MCF 10A (cell line): ENCODE measurements at regions not wholly inside any gene's neighbourhood (a gene's known extent, or its start where the extent isn't known, plus 50 kb on each side); places are given as distances from the start of the nearest gene placed in this dataset.

ENCODE experiments used
- BruUV-seq: library from RNA; stranded (reverse); fragments of 400-500 nt; replicated peaks from 2 replicates; lab custom pipeline; 2021; lab: Mats Ljungman, UMichigan
- CTCF ChIA-PET: fragments of 300-600 bp; sonication (Branson Sonifier 250); formaldehyde crosslinking; extraction: SDS; loops from one replicate; lab custom pipeline; 2021; ENCODE audit warnings: antibody characterized with exemption, inconsistent platforms; lab: Yijun Ruan, JAX
- POLR2A ChIA-PET: fragments of 300-600, 350-650 bp; sonication (Branson Sonifier 250); formaldehyde crosslinking; extraction: SDS; loops from one replicate; lab custom pipeline; 2020; ENCODE audit warnings: antibody characterized with exemption, inconsistent platforms; lab: Yijun Ruan, JAX
- DNase-seq: peaks from one replicate; pipeline ENCODE4 v3.0.0-alpha.2; 2018; ENCODE audit not compliant: unreplicated experiment
- H3K27ac Mint-ChIP-seq: one replicate; pipeline ENCODE4 v1.8.0; 2022; ENCODE audit warnings: mild to moderate bottlenecking, low read depth, mixed read lengths; ENCODE audit not compliant: unreplicated experiment
- H3K27me3 Mint-ChIP-seq: one replicate; pipeline ENCODE4 v1.8.0; 2022; ENCODE audit warnings: mixed read lengths; ENCODE audit not compliant: insufficient read depth, unreplicated experiment
- H3K36me3 Mint-ChIP-seq: one replicate; pipeline ENCODE4 v1.8.0; 2022; ENCODE audit warnings: mild to moderate bottlenecking, moderate library complexity, mixed read lengths; ENCODE audit not compliant: insufficient read depth, unreplicated experiment
- H3K4me1 Mint-ChIP-seq: one replicate; pipeline ENCODE4 v1.8.0; 2022; ENCODE audit warnings: mixed read lengths; ENCODE audit not compliant: insufficient read depth, unreplicated experiment
- H3K4me3 Mint-ChIP-seq: one replicate; pipeline ENCODE4 v1.8.0; 2022; ENCODE audit warnings: mild to moderate bottlenecking, moderate library complexity, mixed read lengths; ENCODE audit not compliant: unreplicated experiment
- H3K9me3 Mint-ChIP-seq: one replicate; pipeline ENCODE4 v1.8.0; 2022; ENCODE audit warnings: mixed read lengths; ENCODE audit not compliant: unreplicated experiment
- intact Hi-C: fragments of 100-400 bp; cut with micrococcal nuclease; formaldehyde crosslinking; loops from 2 replicates; pipeline ENCODE4 v1.14.1; 2022
- TF ChIP-seq, protein P1 (sequence below): fragments of 200-600 bp; IDR thresholded peaks from one replicate; pipeline ENCODE4 v1.8.0; 2022; ENCODE audit warnings: antibody characterized with exemption, mild to moderate bottlenecking; ENCODE audit not compliant: unreplicated experiment

DNA sequence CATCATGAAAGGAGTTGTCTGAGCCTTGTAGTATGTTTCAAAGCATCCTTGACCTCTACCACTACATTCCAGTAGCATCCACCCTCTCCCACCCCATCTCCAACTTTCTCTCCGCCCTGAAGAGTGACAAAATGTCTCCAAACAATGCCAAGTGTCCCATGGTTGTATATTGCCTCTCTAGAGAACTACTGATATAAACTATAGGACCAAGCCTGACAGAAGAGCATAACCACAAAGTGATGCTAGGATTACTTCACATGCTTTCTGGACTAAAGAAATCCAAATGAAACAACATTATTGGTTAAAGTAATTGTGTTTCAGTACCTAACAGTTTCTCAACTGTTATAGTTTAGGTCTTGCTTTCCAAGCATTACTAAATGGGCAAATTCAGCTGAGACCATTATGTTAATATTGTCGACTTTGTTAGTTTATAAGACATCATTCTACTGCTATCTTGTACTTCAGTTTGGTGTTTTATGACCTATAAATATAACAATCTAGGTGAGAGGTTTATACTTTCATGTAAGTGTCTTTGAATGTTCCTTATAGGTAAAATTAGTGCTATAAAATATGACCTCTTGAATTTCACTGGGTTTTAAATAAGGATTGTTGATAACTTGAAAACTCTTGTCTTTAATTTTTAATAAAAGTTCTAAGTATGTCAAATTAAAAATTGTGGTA lies 117.4 kb downstream of the SUCNR1 start:
- H3K4me3 Mint-ChIP-seq, result no peak overlapping the region
- no peak overlapping the region for H3K27ac Mint-ChIP-seq
- TF ChIP-seq, protein P1, sequence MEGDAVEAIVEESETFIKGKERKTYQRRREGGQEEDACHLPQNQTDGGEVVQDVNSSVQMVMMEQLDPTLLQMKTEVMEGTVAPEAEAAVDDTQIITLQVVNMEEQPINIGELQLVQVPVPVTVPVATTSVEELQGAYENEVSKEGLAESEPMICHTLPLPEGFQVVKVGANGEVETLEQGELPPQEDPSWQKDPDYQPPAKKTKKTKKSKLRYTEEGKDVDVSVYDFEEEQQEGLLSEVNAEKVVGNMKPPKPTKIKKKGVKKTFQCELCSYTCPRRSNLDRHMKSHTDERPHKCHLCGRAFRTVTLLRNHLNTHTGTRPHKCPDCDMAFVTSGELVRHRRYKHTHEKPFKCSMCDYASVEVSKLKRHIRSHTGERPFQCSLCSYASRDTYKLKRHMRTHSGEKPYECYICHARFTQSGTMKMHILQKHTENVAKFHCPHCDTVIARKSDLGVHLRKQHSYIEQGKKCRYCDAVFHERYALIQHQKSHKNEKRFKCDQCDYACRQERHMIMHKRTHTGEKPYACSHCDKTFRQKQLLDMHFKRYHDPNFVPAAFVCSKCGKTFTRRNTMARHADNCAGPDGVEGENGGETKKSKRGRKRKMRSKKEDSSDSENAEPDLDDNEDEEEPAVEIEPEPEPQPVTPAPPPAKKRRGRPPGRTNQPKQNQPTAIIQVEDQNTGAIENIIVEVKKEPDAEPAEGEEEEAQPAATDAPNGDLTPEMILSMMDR, result no peak
- intact Hi-C loops, result no loop called here
- no peaks in the 10 kb centered on the region for H3K36me3 Mint-ChIP-seq
- no peaks in the 10 kb centered on the region for H3K4me1 Mint-ChIP-seq
- CTCF ChIA-PET, result interaction anchor here (0.7 kb wide), 1 partner anchor 975 kb away, joined by 4 read pairs; no protein-coding TSS in a partner anchor
- DNase-seq, result no peak
- POLR2A ChIA-PET, result no interaction called here
- H3K27me3 Mint-ChIP-seq, result no peaks in the 10 kb centered on the region
- H3K9me3 Mint-ChIP-seq, result no peaks in the 10 kb centered on the region
- no TSS peak for BruUV-seq

DNA sequence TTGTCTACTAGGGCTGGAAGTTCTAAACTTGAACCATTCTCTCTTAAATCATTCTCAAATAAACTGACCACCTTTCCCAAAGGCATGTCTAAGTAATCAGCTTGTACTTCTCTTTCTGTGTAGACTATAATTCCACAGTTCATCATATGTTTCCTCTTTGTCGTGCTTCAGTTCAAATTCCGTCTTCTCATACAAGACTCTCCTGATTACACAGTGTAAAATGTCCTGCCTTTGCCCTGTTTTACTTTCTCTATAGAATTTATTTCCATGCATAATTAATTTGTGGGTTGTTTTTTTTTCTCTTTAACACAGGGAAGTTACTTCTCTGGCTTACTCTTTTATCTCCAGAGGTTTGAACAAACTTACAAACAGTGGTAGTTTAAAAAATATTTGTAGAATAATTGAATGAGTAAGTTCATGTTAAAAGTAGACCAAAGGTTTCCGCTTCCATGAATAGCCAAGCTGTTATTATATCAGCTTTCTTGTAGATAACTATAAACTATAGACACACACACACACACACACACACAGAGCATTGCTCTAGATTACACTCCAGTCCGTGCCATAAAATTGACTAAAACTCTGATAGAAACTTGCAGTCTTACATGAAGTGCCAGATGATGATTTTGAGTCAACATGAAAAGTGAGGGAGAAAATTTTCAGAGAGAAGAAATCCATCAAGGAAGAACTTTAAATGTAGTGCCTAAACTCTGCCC lies 119.0 kb downstream of the SUCNR1 start:
- ChIA-PET CTCF (no interaction called here), POLR2A (no interaction called here)
- no peaks in the 10 kb centered on the region for H3K4me1 Mint-ChIP-seq
- H3K36me3 Mint-ChIP-seq, result no peaks in the 10 kb centered on the region
- no TSS peak for BruUV-seq
- no peak overlapping the region for H3K27ac Mint-ChIP-seq
- no peak overlapping the region for H3K4me3 Mint-ChIP-seq
- TF ChIP-seq, protein P1, result no peak
- no peak for DNase-seq
- H3K9me3 Mint-ChIP-seq, result no peaks in the 10 kb centered on the region
- intact Hi-C loops, result no loop called here
- H3K27me3 Mint-ChIP-seq, result no peaks in the 10 kb centered on the region

DNA sequence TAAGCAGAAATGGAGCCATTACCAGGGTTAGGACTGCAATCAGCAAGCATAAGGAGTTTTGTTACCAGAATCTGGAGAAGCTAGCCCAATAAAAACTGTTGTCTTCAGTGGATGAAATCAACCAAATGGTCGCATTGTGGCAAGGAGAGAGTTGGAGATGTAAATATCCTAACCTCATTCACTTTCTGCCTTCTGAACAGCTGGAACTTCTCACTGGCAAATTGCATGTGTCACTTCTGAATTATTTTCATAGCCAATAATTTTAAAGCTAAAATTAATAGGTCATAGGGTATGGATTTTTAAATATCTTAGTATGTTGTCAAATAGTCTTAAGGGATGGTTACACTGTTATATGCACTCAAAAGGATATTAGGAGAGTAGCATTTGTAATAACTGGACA lies 121.6 kb downstream of the SUCNR1 start:
- Mint-ChIP-seq H3K27me3 (no peaks in the 10 kb centered on the region), H3K36me3 (no peaks in the 10 kb centered on the region), H3K9me3 (no peaks in the 10 kb centered on the region), H3K4me3 (no peak overlapping the region), H3K4me1 (no peaks in the 10 kb centered on the region), H3K27ac (no peak overlapping the region)
- no TSS peak for BruUV-seq
- no peak for DNase-seq
- intact Hi-C loops, result no loop called here
- ChIA-PET POLR2A (no interaction called here), CTCF (no interaction called here)
- TF ChIP-seq, protein P1, result no peak

DNA sequence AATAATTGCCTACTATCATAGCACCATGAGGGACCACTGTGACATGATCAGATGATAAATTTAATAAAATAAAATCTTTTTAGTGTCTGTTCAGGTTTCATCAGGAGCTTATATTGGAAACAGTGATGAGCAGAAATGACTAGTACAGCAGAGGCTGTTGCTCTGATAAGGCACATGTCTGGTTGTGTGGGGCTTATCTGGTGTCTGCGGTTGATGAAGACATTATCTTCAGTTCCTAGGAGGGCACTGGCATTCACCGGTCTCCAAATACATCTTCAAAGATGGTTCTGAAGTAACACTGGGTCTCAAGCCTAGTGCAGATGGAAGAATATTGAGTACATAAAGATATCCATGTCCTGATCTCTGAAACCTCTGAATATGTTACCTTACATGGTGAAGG lies 125.3 kb downstream of the SUCNR1 start:
- POLR2A ChIA-PET, result interaction anchor here (0.6 kb wide), 1 partner anchor 15 kb away, joined by 3 read pairs; no protein-coding TSS in a partner anchor
- Mint-ChIP-seq H3K27me3 (no peaks in the 10 kb centered on the region), H3K27ac (no peak overlapping the region), H3K4me3 (no peak overlapping the region), H3K9me3 (no peaks in the 10 kb centered on the region), H3K4me1 (no peaks in the 10 kb centered on the region), H3K36me3 (no peaks in the 10 kb centered on the region)
- BruUV-seq, result no TSS peak
- CTCF ChIA-PET, result no interaction called here
- no peak for DNase-seq
- intact Hi-C loops, result no loop called here
- TF ChIP-seq, protein P1, result no peak
